ENCODE measurements at regions not wholly inside any gene's neighbourhood (a gene's known extent, or its start where the extent isn't known, plus 50 kb on each side); places are given as distances from the start of the nearest gene placed in this dataset.
"Not testable (repeated sequence)": the region's sequence is repeated elsewhere in the genome, so short reads cannot be mapped to it uniquely, and the experiment has no call there.

DNA sequence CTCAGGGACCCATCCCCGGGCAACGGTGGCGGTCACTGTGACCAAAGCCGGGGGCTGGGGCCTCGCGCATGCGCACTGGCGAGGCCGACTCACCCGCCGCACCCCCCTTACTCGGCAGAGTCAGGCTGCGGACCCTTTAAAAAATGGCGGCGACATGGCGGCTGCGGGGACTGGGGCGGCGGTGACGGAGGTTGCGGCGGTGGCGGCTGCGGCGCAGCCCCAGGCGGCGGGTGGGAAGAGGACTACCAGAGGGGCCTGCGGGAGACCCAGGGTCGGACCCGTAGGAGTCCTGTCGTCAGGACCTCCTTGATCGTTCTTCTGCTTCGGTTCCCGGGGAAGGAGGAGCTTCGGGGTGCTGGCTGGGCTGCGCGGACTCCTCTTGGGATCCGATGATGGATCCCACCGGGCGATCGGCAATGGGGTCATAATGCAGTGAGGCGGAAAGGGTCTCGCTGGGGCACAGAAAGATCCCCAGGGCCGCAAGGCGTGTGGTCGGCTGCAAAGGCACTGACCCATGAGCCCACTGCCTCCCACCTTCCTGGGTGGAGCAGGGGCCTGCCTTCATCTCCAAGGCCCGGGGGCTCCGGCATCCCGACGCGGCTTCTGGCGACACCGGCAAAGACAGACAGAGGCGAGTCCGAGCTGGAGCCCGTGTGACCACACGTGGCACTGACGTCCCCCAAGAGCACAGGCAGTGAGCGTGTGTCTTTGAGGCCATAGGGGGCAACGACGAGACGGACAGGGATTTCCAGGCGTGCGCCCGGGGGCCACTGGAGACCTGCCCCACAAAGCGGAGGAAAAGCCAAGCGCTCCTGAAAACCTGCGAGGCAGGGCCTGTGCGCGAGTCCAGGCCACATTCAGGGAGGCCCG lies 1172.7 kb upstream of the PCDH10 start:
- not testable (repeated sequence) for TF ChIP-seq CTCF (IDR thresholded peaks at IDR 0.05; ENCODE audit: insufficient read depth, low read length); POLR2AphosphoS5 (IDR thresholded peaks at IDR 0.05; ENCODE audit: low read depth); GABPA (IDR thresholded peaks at IDR 0.05; ENCODE audit: low read depth)
